ENCODE measurements at regions not wholly inside any gene's neighbourhood (a gene's known extent, or its start where the extent isn't known, plus 50 kb on each side); places are given as distances from the start of the nearest gene placed in this dataset. TPM values are rescaled to one million over a fixed set of nuclear protein-coding genes. Genes with fewer than 3 reads are reported as not detected.

Small RNAs in the stretch of these regions (small RNA-seq; reads per million reads assigned to genes)
- not detected for gene RNU7-147P (ENCODE audit: low read depth)
